ENCODE measurements at regions not wholly inside any gene's neighbourhood (a gene's known extent, or its start where the extent isn't known, plus 50 kb on each side); places are given as distances from the start of the nearest gene placed in this dataset.

- Histone ChIP-seq H3K27ac (ENCODE audit: low read length) (no peak overlapping the region), H3K9ac (ENCODE audit: low read depth, low read length) (no peak overlapping the region), H3K36me3 (ENCODE audit: insufficient read depth, low read depth, low read length) (no peaks in the 10 kb centered on the region), H3K4me3 (ENCODE audit: low read length) (no peak overlapping the region), H3K9me3 (ENCODE audit: insufficient read depth, low read depth, low read length) (peaks cover 18% of the 10 kb centered on the region), H3K27me3 (ENCODE audit: insufficient read depth, low read length) (no peaks in the 10 kb centered on the region), H3K4me1 (ENCODE audit: insufficient read depth, low read length) (no peaks in the 10 kb centered on the region)
These were observed 234.7 kb downstream of the BRD1 start for GRCh38 chr22:49592780-49593501.

GRCh38 chr22:49590851-49591445 lies 236.7 kb downstream of the BRD1 start:
- no peak overlapping the region for H3K9ac ChIP-seq (ENCODE audit: low read depth, low read length)
- H3K27me3 ChIP-seq (ENCODE audit: insufficient read depth, low read length), result no peaks in the 10 kb centered on the region
- no peak overlapping the region for H3K27ac ChIP-seq (ENCODE audit: low read length)
- no peak overlapping the region for H3K4me3 ChIP-seq (ENCODE audit: low read length)
- no peaks in the 10 kb centered on the region for H3K36me3 ChIP-seq (ENCODE audit: insufficient read depth, low read depth, low read length)
- H3K9me3 ChIP-seq (ENCODE audit: insufficient read depth, low read depth, low read length), result peaks cover 15% of the 10 kb centered on the region
- no peaks in the 10 kb centered on the region for H3K4me1 ChIP-seq (ENCODE audit: insufficient read depth, low read length)

- Histone ChIP-seq H3K9me3 (ENCODE audit: insufficient read depth, low read depth, low read length) (peaks cover 9% of the 10 kb centered on the region), H3K4me1 (ENCODE audit: insufficient read depth, low read length) (no peaks in the 10 kb centered on the region), H3K9ac (ENCODE audit: low read depth, low read length) (no peak overlapping the region), H3K36me3 (ENCODE audit: insufficient read depth, low read depth, low read length) (no peaks in the 10 kb centered on the region), H3K27ac (ENCODE audit: low read length) (no peak overlapping the region), H3K27me3 (ENCODE audit: insufficient read depth, low read length) (no peaks in the 10 kb centered on the region), H3K4me3 (ENCODE audit: low read length) (no peak overlapping the region)
These were observed 237.3 kb downstream of the BRD1 start for GRCh38 chr22:49590381-49590780.

DNA sequence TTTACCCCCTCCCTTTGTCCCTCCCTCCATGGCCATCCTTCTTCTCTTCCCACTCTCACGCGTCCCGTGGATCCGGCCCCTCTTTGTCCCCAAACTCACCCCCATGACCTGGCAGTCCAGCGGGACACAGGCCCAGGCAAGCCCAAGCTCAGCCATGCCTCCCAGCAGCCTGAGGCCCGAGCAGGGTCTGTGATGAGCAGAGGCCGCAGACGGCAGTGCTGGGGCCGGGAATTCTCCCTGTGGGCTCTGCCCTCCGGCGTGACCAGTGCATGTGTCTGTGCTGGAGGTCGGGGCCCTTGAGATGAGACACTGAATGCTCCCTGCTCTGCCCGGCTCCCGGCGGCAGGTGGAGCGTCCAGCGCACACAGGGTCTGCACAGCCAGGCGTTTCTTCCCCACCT lies 237.9 kb downstream of the BRD1 start:
- Histone ChIP-seq H3K36me3 (ENCODE audit: insufficient read depth, low read depth, low read length) (no peaks in the 10 kb centered on the region), H3K27ac (ENCODE audit: low read length) (no peak overlapping the region), H3K9me3 (ENCODE audit: insufficient read depth, low read depth, low read length) (peaks cover 4% of the 10 kb centered on the region), H3K4me3 (ENCODE audit: low read length) (no peak overlapping the region), H3K4me1 (ENCODE audit: insufficient read depth, low read length) (no peaks in the 10 kb centered on the region), H3K9ac (ENCODE audit: low read depth, low read length) (no peak overlapping the region), H3K27me3 (ENCODE audit: insufficient read depth, low read length) (no peaks in the 10 kb centered on the region)

GRCh38 chr22:49589301-49589700 lies 238.4 kb downstream of the BRD1 start:
- Histone ChIP-seq H3K9ac (ENCODE audit: low read depth, low read length) (no peak overlapping the region), H3K4me3 (ENCODE audit: low read length) (no peak overlapping the region), H3K36me3 (ENCODE audit: insufficient read depth, low read depth, low read length) (no peaks in the 10 kb centered on the region), H3K27me3 (ENCODE audit: insufficient read depth, low read length) (no peaks in the 10 kb centered on the region), H3K4me1 (ENCODE audit: insufficient read depth, low read length) (no peaks in the 10 kb centered on the region), H3K9me3 (ENCODE audit: insufficient read depth, low read depth, low read length) (peaks cover under 1% of the 10 kb centered on the region; the same call in 1 of the 2 replicates), H3K27ac (ENCODE audit: low read length) (no peak overlapping the region)

DNA sequence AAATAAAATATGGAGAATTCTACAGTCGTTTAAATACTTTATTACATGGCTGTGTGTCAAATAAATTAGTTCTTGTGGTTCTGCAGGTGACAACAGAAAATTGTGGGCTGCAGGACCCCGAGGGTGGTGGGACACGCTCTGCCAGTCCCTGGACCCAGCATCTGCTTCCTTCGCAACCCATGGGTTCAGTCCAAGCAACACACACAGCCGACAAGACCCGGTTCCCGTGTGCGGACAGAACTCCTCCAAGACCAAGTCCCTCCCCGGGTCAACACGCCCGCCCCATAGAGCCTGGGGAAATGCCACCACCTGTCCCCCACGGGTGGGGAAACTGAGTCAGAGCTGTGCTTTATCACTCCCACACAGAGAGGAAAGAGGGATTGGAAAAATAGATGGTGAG lies 238.9 kb downstream of the BRD1 start:
- no peak overlapping the region for H3K27ac ChIP-seq (ENCODE audit: low read length)
- no peaks in the 10 kb centered on the region for H3K36me3 ChIP-seq (ENCODE audit: insufficient read depth, low read depth, low read length)
- no peaks in the 10 kb centered on the region for H3K4me1 ChIP-seq (ENCODE audit: insufficient read depth, low read length)
- no peaks in the 10 kb centered on the region for H3K27me3 ChIP-seq (ENCODE audit: insufficient read depth, low read length)
- no peak overlapping the region for H3K4me3 ChIP-seq (ENCODE audit: low read length)
- H3K9me3 ChIP-seq (ENCODE audit: insufficient read depth, low read depth, low read length), result no peaks in the 10 kb centered on the region
- H3K9ac ChIP-seq (ENCODE audit: low read depth, low read length), result no peak overlapping the region

DNA sequence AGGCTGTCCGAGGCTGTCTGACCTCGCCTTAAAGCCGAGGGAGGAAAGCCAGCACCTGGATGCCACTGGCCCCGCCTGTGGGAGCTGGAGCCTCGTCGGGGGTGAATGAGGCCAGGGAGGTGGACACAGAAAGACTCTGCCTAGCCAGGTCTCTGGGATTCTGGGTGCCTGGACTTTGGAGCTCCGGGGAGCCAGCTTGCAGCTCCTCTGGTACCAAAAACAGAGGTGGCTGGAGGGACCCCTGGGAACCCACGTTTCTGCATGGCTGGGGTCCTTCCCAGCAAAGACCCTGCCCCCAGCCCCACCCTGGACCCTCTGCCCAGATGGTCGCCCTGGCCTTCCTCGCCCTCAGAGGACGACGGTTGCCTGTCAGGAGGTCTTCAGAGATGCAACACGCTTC lies 239.7 kb downstream of the BRD1 start:
- Histone ChIP-seq H3K4me3 (ENCODE audit: low read length) (no peak overlapping the region), H3K27me3 (ENCODE audit: insufficient read depth, low read length) (no peaks in the 10 kb centered on the region), H3K27ac (ENCODE audit: low read length) (no peak overlapping the region), H3K9me3 (ENCODE audit: insufficient read depth, low read depth, low read length) (no peaks in the 10 kb centered on the region), H3K4me1 (ENCODE audit: insufficient read depth, low read length) (no peaks in the 10 kb centered on the region), H3K36me3 (ENCODE audit: insufficient read depth, low read depth, low read length) (no peaks in the 10 kb centered on the region), H3K9ac (ENCODE audit: low read depth, low read length) (no peak overlapping the region)

DNA sequence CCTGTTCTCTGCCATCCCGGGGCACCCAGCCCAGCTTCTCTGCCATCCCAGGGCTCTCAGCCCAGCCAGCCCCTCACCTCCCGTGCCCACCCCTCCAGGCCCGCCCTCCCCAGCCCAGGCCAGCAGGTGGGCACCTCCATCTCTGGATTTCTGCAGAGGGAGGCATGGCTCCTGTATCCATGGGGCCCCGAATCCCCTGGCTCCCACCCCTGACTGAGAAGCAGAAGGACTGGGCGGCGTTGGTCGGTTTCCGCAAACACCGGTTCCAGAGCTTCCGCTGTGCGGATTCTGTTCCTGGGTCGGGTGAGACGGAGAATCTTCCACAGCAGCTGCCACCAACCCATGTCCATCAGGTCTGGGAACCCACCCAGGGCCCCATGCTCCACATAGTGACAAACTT lies 240.3 kb downstream of the BRD1 start:
- Histone ChIP-seq H3K27me3 (ENCODE audit: insufficient read depth, low read length) (no peaks in the 10 kb centered on the region), H3K9ac (ENCODE audit: low read depth, low read length) (no peak overlapping the region), H3K36me3 (ENCODE audit: insufficient read depth, low read depth, low read length) (no peaks in the 10 kb centered on the region), H3K4me1 (ENCODE audit: insufficient read depth, low read length) (no peaks in the 10 kb centered on the region), H3K4me3 (ENCODE audit: low read length) (no peak overlapping the region), H3K27ac (ENCODE audit: low read length) (no peak overlapping the region), H3K9me3 (ENCODE audit: insufficient read depth, low read depth, low read length) (no peaks in the 10 kb centered on the region)

DNA sequence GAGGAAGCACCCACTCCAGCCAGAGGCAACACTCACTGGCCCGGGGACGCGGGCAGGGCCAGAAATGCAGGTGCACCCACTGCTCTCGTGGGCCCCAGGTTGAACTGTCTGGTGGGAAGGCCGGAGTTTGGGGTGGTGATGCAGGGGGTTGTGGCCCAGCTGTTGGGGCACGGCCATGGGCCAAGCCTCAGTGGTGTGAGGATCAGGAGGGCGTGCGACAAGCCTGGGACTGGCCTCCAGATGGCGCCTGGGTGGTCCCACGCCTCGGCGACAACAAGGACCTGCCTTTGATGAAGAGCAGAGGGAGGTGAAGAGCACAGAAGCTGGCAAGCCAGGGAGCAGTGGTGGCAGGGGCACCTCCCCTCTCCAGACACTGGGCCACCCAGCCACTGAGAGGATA lies 240.8 kb downstream of the BRD1 start:
- H3K27me3 ChIP-seq (ENCODE audit: insufficient read depth, low read length), result no peaks in the 10 kb centered on the region
- no peak overlapping the region for H3K9ac ChIP-seq (ENCODE audit: low read depth, low read length)
- no peak overlapping the region for H3K27ac ChIP-seq (ENCODE audit: low read length)
- H3K4me1 ChIP-seq (ENCODE audit: insufficient read depth, low read length), result no peaks in the 10 kb centered on the region
- H3K4me3 ChIP-seq (ENCODE audit: low read length), result no peak overlapping the region
- no peaks in the 10 kb centered on the region for H3K36me3 ChIP-seq (ENCODE audit: insufficient read depth, low read depth, low read length)
- H3K9me3 ChIP-seq (ENCODE audit: insufficient read depth, low read depth, low read length), result no peaks in the 10 kb centered on the region

GRCh38 chr22:49586244-49586748 lies 241.4 kb downstream of the BRD1 start:
- Histone ChIP-seq H3K9ac (ENCODE audit: low read depth, low read length) (no peak overlapping the region), H3K9me3 (ENCODE audit: insufficient read depth, low read depth, low read length) (no peaks in the 10 kb centered on the region), H3K27me3 (ENCODE audit: insufficient read depth, low read length) (no peaks in the 10 kb centered on the region), H3K4me3 (ENCODE audit: low read length) (no peak overlapping the region), H3K4me1 (ENCODE audit: insufficient read depth, low read length) (no peaks in the 10 kb centered on the region), H3K27ac (ENCODE audit: low read length) (no peak overlapping the region), H3K36me3 (ENCODE audit: insufficient read depth, low read depth, low read length) (no peaks in the 10 kb centered on the region)

GRCh38 chr22:49585461-49586243 lies 242.0 kb downstream of the BRD1 start:
- H3K4me3 ChIP-seq (ENCODE audit: low read length), result no peak overlapping the region
- no peaks in the 10 kb centered on the region for H3K4me1 ChIP-seq (ENCODE audit: insufficient read depth, low read length)
- H3K9ac ChIP-seq (ENCODE audit: low read depth, low read length), result no peak overlapping the region
- H3K27me3 ChIP-seq (ENCODE audit: insufficient read depth, low read length), result no peaks in the 10 kb centered on the region
- H3K9me3 ChIP-seq (ENCODE audit: insufficient read depth, low read depth, low read length), result no peaks in the 10 kb centered on the region
- no peak overlapping the region for H3K27ac ChIP-seq (ENCODE audit: low read length)
- H3K36me3 ChIP-seq (ENCODE audit: insufficient read depth, low read depth, low read length), result no peaks in the 10 kb centered on the region

All from iPS-20b (cell line).